NCI-H2029 treated with DMSO at 0.1 percent for 48 hours (cell line): ENCODE measurements at regions not wholly inside any gene's neighbourhood (a gene's known extent, or its start where the extent isn't known, plus 50 kb on each side); places are given as distances from the start of the nearest gene placed in this dataset.

Source experiments
- DNase-seq: peaks from one replicate; lab custom pipeline; 2025; lab: John Stamatoyannopoulos, UW

DNA sequence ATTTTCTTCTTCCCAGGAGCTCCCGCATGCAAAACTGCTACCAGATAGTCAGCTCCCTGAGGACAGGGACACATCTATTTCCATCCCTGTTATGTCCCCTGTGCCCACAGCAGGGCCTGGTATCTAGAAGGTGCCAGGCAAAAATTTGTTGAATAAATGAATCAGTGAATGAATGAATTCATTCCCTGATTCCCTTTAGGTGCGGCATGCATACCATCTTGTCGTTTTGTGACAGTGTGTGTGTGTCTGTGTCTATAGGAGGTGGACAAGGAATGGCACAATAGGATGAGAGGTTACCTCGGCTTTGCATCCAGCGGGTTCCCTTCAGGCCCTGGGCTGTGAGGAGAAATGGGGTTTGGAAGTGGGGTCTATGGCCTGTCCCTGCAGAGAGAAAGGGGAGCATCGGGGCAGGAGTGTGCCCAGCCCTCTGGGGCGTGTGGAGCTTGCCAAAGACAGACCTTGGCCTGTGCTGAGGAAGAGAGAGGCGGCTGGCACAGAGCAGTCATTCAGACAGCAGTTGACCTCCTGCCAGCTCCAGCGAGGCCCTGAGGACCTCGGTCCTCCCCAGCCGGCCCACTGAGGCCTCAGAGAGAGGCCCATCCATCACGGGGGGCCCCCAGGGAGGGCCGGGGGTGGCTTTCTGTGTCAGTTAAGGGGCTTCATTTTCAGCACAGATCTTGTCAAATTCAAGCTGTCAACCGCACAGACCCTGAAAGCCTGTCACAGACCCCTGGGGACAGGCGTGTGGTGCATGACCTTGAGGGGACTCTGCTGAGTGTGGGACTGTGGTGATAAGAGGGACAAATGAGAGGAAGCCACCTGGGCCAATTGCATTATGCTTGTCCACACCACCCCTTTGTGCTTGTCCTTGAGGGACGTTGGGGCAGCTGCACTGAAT is 125.9 kb upstream of the CXCR4 start:
- no peak for DNase-seq

DNA sequence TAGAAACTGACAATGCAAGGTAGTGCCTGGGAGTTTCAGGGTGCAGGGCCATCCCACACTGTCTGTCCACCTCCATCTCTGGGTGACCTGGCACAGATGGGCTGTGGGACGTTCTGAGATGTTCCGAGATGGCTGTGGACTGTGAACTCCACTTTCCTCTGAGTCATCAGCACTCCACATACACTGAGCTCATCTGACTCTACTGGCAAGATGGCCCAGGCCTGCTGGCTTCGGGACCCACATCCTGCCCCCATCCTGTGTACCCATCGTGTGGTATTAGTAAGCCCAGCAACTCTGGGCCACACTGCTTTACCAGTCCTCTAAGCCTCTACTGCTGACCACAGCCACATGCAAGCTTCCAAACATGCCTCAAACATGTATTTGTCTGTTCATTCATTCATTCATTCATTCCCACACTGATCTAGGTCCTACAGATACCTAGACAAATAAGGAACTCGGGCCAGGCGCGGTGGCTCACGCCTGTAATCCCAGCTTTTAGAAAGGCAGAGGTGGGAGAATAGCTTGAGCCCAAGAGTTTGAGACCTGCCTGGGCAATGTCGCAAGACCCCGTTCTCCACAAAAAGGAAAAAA is 124.8 kb upstream of the CXCR4 start:
- no peak for DNase-seq

DNA sequence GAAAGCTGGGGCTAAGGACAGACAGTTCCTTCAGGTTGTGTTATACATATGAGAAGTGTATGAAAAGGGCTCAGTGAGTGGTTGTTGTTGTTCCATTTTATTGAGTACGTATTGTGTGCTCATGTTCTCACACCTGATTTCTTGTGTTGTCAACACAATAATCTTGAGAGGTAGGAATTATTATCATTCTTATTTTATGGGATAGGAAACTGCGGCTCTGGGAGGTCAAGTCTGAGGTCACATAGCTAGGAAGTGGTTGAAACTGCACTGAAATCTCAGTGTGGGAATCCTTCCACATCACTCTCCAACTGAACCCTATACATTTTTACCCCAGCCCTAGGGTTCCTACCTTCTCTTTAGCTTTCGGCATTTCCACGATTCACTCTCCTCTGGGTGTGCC is 124.2 kb upstream of the CXCR4 start:
- no peak for DNase-seq

DNA sequence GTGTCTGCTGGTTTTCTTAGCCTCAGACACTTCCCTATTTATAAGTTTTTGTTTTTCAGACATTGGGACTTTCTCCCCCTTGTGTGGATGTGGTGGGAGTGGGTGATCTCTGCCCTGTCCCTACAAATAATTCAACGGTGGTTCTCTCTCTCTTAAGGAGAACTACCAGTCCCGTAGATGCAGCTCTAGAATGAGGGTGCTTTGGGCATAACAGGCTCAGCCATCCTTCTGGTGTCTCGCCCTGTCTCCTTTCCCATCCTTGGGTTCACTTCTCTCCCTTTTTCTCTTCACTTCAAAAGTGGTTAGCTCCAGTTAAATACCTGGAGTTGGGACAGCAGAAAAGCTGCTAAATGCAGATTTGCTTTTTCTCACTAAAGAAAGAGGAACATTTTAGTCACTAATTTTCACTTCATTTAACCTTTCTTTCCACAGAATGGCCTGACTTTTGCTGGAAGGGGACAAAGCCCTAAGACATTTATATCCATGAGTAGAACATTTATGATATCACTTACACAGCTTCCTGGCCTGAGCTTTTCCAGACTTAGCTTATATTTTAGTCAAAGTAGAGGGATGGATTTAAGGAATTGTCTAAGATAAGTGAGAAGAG is 121.2 kb upstream of the CXCR4 start:
- no peak for DNase-seq

DNA sequence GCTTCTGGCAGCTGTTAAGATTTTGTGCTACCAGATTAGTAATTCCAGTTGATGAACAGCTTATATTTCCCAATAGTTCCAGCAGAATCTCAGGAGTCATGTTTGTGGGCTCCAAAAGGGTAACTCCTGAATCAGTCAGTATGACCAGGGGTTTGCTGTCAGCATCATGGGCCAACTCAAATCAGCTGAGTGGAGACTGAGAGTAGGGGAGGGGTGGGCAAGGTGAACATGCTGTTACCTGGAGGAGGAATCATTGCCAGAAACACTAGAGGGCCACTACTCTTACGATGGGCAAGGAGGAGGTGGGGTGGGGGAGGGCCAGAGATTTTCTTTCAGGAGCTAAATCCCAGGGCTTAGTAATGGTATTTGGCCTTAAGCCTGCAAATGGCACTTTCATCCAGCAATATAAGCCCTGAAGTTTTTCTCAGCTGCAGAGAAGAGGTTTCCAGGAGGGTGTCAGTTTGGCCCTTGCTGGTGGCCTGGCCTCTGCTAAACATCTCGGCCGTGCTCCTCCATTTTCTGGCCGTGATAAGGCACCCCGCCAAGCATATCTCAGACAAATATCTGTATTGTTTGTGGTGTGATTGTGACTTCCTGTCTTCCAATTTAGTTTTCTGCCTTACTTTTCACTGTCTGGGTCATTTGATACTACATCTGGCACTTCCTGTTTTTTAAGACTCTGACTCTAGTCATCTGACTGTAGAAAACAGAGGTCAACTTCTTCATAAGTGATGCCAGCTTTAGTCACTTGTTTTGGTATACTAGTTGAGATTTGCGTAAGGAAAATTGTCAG is 120.5 kb upstream of the CXCR4 start:
- no peak for DNase-seq

DNA sequence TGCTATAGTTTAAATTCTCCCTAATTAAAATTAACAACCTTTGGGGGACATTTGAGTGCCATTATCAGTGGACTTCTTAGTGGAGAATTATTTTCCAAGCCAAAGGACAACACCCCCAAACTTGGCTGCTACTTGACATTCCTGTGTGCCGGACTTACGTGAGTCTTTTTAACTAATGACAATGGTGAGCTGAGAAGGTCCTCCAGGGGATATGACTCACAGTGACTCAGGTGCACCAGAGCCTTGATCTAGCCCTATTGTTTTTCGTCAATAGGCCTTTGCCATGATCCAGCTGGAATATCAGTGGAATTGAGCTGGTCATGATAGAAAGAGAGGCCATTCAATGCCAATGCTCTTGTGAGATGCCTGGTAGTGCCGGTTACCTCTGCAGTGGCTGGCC is 118.1 kb upstream of the CXCR4 start:
- DNase-seq, result no peak

DNA sequence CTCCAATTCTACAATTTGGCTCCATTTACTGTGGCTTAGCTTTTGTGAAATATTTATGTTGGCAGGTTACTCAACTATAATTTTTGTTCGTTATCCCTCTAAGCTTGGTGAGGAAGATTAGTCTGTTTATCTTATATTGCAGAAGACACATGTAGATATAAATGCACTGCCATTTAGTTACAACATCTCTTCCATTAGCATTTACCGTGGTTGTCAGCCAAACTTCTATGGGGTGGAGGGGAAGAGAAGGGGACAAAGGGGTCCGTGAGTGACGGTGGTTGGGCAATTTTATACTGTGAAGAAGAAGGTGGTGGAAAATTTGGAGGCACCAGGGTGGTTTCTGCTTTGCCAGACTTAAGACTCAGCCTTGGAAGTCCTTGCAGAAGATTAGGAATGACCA is 117.6 kb upstream of the CXCR4 start:
- no peak for DNase-seq

DNA sequence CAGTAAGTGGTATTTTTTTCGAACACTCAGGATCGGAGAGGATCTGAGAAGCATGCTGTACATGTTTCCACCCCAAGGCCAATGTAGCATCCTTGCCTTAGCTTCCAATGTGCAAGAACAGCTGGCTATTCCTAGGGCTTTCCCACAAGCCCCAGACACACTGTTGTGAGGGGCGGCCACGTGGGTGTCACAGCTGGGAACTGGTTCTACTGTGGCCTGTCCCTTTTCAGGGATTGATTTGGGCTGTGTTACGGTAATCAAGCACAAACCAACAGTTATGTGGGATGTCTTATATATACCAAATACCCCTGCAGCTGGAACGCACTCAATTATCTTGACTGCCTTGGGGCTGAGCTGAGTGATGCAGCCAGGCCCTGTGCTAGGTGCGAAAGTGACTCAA is 116.3 kb upstream of the CXCR4 start:
- DNase-seq, result no peak

DNA sequence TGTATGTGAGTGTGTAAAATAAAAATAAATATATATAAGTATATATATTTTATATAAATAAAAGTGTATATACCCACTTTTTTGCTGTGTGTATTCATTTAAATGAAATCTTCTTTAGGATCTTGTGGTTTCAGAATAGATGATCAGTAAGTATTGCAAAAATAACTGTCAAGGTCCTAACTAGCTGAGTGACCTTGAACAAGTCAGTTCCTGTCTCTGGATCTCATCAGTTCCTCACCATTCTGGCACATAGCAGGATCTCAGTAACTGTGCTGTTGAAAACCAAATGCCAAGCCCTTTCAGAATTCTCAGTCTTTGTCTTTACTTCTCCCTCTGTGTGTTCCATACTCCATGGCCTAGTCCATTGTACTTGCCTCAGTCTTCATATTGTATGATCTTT is 115.3 kb upstream of the CXCR4 start:
- DNase-seq, result no peak

DNA sequence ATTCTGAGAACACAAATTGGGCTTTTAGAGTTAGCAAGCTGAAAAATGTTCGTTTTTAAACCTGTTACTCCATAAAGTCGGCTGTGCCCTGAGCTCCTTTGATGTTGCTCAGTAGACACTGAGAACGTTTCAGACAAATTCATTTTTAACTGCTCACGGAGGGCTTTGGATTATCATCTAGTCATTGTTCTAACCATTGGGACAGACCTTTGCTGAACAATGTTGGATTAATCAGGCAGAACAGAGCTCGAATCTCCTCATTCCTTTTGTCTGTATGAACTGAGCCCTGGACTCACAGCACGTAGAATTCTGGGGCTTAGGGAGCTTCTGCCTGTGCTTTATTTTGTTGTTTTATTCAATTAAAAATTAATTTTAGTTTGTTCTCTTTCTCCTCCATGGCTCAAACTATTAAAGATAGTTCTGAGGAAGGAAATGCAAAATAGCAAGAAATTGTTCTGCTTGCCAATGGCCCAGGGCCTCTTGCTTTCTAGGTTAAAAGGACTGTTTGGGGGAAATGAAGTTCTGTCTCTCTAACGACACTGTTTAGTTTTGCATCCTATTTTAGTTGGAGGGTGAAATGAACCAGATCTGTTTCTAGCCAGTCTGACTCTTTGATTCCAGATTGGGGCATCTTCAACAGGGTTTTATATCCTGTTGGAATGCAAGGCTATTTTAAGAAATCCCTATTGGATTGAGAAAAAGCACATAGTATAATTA is 114.7 kb upstream of the CXCR4 start:
- DNase-seq, result no peak

DNA sequence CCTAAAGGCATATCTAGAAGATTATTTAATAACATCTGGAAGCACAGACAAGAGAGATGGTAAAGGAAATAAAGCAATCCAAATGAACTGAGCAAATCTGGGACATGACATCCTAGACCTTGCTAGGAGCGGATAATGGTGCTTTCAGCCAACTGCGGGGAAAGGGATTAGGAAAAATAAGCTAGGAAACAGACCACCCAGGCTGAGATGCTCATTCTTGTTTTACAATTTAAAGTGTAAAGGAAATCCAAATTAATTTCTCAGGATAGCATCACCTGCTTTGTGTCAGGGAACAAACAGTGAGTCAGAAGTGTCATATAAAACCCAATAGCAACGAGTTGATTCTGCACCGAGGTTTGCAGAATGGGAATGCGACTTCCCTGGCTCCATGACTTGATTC is 112.5 kb upstream of the CXCR4 start:
- DNase-seq, result no peak

DNA sequence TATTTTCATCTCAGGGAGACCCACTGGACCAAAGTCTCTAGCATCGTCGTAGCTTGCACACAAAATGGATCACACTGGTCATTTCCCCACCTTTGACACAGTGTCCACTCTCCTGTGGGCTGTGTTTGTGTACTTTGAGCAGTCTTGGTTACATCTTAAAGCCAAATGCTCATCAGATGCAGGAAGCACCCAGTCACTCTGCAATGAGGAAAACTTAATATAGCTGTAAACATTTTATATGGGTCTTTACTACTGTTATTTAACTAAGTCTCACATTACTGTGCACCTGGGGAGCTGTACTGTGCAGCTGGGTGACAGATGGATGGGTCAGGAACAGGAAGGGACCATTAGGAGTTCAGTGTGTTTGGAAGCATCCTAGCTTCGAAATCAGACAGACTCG is 109.0 kb upstream of the CXCR4 start:
- DNase-seq, result no peak

DNA sequence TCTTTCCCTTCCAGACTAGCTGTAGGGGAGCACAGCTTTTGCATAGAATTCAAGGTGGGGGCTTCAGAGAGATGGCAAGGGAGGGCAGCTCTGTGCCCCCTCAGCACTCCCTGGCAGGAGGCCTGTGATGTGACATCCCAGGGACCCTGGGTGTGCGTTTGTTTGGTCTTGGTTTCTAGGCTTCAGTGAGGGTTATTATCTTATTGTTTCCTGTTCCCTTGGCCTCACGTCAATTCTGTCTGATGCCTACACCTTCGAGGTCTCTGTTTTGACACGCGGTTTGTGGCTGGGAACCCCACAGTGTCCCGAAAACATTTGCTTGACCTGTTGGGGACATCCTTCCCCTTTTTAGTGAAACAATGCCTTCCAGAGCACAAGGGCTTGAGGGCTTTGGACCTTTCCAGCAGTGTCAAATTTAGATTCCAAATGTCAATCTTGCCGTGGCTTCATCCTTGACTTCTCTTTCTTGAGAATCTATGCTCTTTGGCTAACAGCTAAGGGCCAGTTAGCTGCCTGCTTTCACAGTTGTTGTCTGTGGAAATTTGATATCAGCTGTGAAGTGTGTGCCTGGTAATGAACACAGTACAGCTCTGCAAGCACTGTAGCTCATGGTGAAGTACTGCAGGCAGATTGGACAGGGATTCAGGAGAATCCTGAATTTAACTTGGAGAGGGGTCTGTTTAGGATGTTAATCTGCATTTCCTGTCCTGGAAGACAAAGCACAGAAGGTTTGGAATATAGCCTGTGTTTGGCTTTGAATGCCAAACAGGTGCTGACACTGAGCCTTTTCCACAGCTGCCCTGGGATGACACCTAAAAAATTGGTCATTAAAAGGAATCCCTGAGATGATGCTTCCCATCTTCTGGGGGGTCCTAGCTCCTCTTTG is 108.2 kb upstream of the CXCR4 start:
- DNase-seq, result peak; percentile 21

DNA sequence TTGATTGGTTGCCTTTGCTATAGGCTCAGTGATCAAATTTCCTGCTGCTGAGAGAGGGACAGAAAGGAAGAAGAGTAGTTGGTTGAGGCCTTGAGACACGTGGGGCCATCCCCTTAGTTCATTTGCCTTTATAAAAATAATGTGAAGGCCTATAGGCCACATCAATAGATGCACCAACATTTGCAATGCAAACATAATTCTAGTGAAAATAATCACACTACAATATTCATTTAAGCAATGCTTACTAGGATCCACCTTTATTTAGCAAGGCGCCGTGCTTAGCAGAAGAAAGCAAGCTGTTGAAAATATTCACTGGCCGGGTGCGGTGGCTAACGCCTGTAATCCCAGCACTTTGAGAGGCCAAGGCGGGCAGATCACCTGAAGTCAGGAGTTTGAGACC is 105.3 kb upstream of the CXCR4 start:
- no peak for DNase-seq

DNA sequence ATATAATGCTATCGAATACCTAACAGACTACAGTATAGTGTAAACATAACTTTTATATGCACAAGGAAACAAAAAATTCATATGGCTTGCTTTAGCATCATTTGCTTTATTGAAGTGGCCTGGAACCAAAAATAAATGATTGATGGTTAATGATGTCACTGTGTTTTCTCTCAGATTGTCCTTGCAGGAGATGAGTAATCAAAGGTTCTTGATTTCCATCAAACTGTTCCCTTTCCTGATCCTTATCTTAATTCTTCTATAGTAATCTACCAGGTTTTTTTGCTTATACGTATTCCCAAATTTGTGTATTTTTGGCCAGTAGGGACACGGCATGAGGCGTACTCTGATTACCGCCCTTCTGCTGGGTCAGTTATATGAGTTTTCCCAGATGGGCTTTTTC is 104.9 kb upstream of the CXCR4 start:
- DNase-seq, result no peak

DNA sequence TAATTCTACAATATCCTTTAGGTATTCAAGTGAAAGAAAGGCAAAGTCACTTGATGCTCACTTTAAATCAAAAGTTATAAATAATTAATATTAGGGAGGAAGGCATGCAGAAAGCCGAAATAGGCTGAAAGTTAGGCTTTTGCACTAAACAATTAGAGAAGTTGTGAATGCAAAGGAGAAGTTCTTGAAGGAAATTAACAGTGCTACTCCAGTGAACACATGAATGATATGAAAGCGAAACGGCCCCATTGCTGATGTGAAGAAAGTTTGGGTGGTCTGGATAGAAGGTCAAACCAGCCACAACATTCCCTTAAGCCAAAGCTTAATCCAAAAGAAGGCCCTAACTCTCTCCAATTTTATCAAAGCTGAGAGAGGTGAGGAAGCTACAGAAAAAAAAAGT is 103.1 kb upstream of the CXCR4 start:
- DNase-seq, result no peak

DNA sequence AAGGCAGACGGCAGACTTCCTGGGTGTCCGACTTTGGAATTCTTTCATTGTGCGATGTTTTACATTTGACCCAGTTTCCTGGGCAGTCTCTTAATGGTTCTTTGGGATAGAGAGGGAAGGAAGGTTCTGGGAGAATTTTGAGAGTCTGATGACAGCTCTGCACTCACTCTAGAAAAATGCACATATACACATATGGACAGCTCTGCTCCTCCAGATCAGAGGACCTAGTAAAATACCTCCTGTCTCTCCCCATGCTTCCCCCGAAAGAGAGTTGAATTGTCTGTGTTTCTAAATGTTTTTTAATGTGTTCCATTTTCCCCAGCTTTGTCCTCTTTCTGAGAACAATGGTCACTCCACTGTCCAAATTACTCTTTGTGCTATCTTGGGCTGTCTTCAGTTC is 102.0 kb upstream of the CXCR4 start:
- DNase-seq, result no peak

DNA sequence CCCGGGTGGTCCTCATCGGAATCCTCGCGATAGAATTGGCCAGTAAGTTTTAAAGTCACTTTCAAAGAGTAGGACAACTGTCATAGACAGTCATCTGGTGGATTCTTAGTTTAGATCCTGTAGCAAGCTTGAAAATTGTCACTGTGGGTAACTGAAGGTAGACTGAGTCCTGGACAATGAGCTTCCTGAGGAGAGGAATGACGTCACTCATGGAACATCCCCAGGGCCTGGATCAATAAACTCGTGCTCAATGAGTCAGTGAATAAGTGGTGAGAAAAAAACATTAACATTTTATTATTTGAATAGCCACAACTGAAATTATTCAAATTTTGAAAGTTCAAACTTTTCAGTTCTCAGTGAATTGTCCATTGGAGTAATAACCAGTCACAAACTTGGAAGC is 101.4 kb upstream of the CXCR4 start:
- DNase-seq, result no peak

DNA sequence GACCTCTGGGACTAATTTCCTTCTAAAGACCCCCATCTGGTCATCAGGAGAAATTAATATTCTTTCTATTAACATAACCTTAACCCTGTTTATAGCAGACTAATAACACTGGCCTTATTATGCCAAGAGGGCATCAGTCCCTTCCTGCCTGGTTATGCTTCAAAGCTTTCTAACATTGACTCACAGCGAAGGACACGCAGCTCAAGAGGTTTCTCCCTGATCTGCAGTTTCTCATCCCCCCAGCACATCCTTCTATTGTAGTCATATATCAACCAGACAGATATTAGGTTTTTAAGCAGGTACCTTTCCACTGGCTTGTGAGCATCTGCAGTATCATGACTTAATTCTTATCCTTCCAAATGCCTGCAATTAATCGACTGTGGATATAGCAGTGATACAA is 100.0 kb upstream of the CXCR4 start:
- no peak for DNase-seq

DNA sequence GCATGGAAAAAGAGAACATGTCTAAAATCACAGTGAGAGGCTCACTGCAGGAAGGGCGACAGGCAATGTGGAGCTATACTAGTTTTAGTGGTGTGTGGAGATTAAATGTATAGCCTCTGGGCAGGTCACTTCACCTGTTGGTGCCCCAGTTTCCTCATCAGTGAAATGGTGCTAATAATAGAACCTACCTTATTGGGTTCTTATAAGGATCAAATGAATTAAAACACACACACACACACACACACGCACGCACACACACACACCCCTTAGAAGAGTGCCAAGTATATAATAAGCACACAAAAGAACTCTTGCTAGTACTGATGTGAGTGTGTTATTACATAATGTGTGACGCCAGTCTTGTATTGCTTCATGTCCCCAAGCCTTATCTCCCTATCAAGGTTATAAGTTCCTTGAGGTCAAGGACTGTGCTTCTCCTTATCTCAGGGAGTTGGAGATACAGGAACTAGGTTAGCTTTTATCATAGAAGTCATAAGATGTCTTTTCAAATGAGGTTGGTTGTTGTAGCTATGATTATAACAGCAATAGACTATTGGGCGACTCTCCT is 98.0 kb upstream of the CXCR4 start:
- DNase-seq, result no peak

DNA sequence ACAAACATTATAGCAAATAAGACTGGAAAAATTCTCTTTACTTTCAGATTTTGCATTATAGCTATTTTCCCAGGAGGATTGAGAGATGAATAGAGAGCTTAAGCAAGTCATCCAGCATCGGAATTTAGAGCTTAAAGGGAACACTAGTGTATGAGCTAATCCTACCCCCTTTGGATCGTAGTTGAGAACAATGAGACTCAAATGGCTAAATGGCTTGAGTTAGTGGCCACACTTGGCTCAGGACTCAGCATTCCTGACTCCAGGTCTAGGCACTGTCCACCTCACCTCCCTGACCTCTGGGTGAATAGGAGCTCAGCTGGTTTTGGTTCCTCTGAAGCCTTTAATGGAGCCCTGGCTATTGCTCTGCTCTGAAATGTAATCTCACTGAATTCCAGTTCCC is 97.5 kb upstream of the CXCR4 start:
- no peak for DNase-seq
